Smooth muscle cell (in vitro differentiated cells): ENCODE measurements at regions not wholly inside any gene's neighbourhood (a gene's known extent, or its start where the extent isn't known, plus 50 kb on each side); places are given as distances from the start of the nearest gene placed in this dataset.

ENCODE experiments used
- DNase-seq: peaks from one replicate; lab custom pipeline; 2025; ENCODE audit not compliant: unreplicated experiment; lab: John Stamatoyannopoulos, UW
- H2AFZ ChIP-seq: fragments of 200-600 bp; sonication (generic); 2 replicates; pipeline ENCODE4 v1.6.0; 2016; ENCODE audit warnings: antibody characterized with exemption, low read depth, mild to moderate bottlenecking
- H3F3A ChIP-seq: fragments of 200-600 bp; sonication (generic); 2 replicates; pipeline ENCODE4 v1.6.0; 2017; ENCODE audit warnings: antibody characterized with exemption, low read depth
- H3K27ac ChIP-seq: fragments of 200-600 bp; sonication (generic); 2 replicates; pipeline ENCODE4 v1.5.1; 2016; ENCODE audit warnings: low read depth, mild to moderate bottlenecking
- H3K27me3 ChIP-seq: fragments of 200-600 bp; sonication (generic); 2 replicates; pipeline ENCODE4 v1.6.1; 2016; ENCODE audit warnings: low read depth, mild to moderate bottlenecking
- H3K36me3 ChIP-seq: fragments of 200-600 bp; sonication (generic); 2 replicates; pipeline ENCODE4 v1.5.1; 2016; ENCODE audit warnings: low read depth
- H3K4me1 ChIP-seq: fragments of 200-600 bp; sonication (generic); 2 replicates; pipeline ENCODE4 v1.5.1; 2016; ENCODE audit warnings: low read depth
- H3K4me2 ChIP-seq: fragments of 200-600 bp; sonication (generic); 2 replicates; pipeline ENCODE4 v1.6.0; 2016; ENCODE audit warnings: mild to moderate bottlenecking
- H3K4me3 ChIP-seq: fragments of 200-600 bp; sonication (generic); 2 replicates; pipeline ENCODE4 v1.5.1; 2016; ENCODE audit warnings: mild to moderate bottlenecking
- H3K79me2 ChIP-seq: fragments of 200-600 bp; sonication (generic); 2 replicates; pipeline ENCODE4 v1.6.0; 2016; ENCODE audit warnings: low read depth, mild to moderate bottlenecking
- H3K9ac ChIP-seq: fragments of 200-600 bp; sonication (generic); 2 replicates; pipeline ENCODE4 v1.6.0; 2016; ENCODE audit warnings: low read depth
- H3K9me3 ChIP-seq: fragments of 200-600 bp; sonication (generic); replicated peaks from 2 replicates; pipeline ENCODE4 v1.5.1; 2016; ENCODE audit warnings: low read depth
- H4K20me1 ChIP-seq: fragments of 200-600 bp; sonication (generic); 2 replicates; pipeline ENCODE4 v1.6.0; 2016; ENCODE audit warnings: low read depth
- CTCF ChIP-seq: fragments of 200-600 bp; sonication (generic); IDR thresholded peaks from 2 replicates; pipeline ENCODE4 v1.5.1; 2017; ENCODE audit warnings: borderline replicate concordance, mild to moderate bottlenecking, antibody characterized with exemption; ENCODE audit not compliant: insufficient read depth, poor library complexity, severe bottlenecking
- WGBS: methylation state at CpG from one replicate; pipeline ENCODE4 v1.1.7; 2016; ENCODE audit warnings: low lambda C conversion rate; 5-methylcytosine and 5-hydroxymethylcytosine counted together

GRCh38 chr7:66508431-66508830, 120.2 kb upstream of the KCTD7 start:
- DNase-seq, result no peak
- no peaks in the 10 kb centered on the region for H4K20me1 ChIP-seq
- H3K27ac ChIP-seq, result no peak overlapping the region
- H3K4me3 ChIP-seq, result no peak overlapping the region
- H3K79me2 ChIP-seq, result no peaks in the 10 kb centered on the region
- no peaks in the 10 kb centered on the region for H3K36me3 ChIP-seq
- no peaks in the 10 kb centered on the region for H3K4me1 ChIP-seq
- no peaks in the 10 kb centered on the region for H3K9me3 ChIP-seq
- no peaks in the 10 kb centered on the region for H3K27me3 ChIP-seq
- TF ChIP-seq CTCF, result no peak
- no peak overlapping the region for H3K4me2 ChIP-seq
- H2AFZ ChIP-seq, result no peak overlapping the region
- H3K9ac ChIP-seq, result no peak overlapping the region
- H3F3A ChIP-seq, result no peaks in the 10 kb centered on the region

- Histone ChIP-seq H3K79me2 (no peaks in the 10 kb centered on the region), H3K4me1 (no peaks in the 10 kb centered on the region), H3K36me3 (no peaks in the 10 kb centered on the region), H4K20me1 (no peaks in the 10 kb centered on the region), H3K9ac (no peak overlapping the region), H3K27me3 (no peaks in the 10 kb centered on the region), H3F3A (no peaks in the 10 kb centered on the region), H3K4me2 (no peak overlapping the region), H2AFZ (no peak overlapping the region), H3K9me3 (no peaks in the 10 kb centered on the region), H3K4me3 (no peak overlapping the region), H3K27ac (no peak overlapping the region)
- TF ChIP-seq CTCF, result no peak
- WGBS, result 92% methylated on average over 9 of the region's 9 CpGs
- no peak for DNase-seq
Measured at GRCh38 chr7:66514050-66514449, 114.6 kb upstream of the KCTD7 start.

- Histone ChIP-seq H3K4me1 (no peaks in the 10 kb centered on the region), H3K4me3 (no peak overlapping the region), H3K4me2 (peak overlapping the region; percentile 77), H4K20me1 (no peaks in the 10 kb centered on the region), H3F3A (no peaks in the 10 kb centered on the region), H3K9ac (peak overlapping the region; percentile 17), H3K9me3 (no peaks in the 10 kb centered on the region), H3K36me3 (no peaks in the 10 kb centered on the region), H2AFZ (no peak overlapping the region), H3K27me3 (no peaks in the 10 kb centered on the region), H3K27ac (peak overlapping the region; percentile 76), H3K79me2 (no peaks in the 10 kb centered on the region)
- DNase-seq, result no peak
- no peak for TF ChIP-seq CTCF
- WGBS, result 60% methylated on average over 7 of the region's 7 CpGs
Measured at GRCh38 chr7:66517212-66517909, 111.3 kb upstream of the KCTD7 start.

GRCh38 chr7:66518151-66518691, 110.5 kb upstream of the KCTD7 start:
- Histone ChIP-seq H3K36me3 (no peaks in the 10 kb centered on the region), H2AFZ (no peak overlapping the region), H3K4me2 (peak overlapping the region; percentile 77), H3K4me1 (no peaks in the 10 kb centered on the region), H3K79me2 (no peaks in the 10 kb centered on the region), H3K27me3 (no peaks in the 10 kb centered on the region), H4K20me1 (no peaks in the 10 kb centered on the region), H3K9me3 (no peaks in the 10 kb centered on the region), H3K4me3 (no peak overlapping the region), H3F3A (no peaks in the 10 kb centered on the region), H3K9ac (peak overlapping the region; percentile 17), H3K27ac (peak overlapping the region; percentile 76)
- 82% methylated on average over 13 of the region's 14 CpGs for WGBS
- no peak for TF ChIP-seq CTCF
- no peak for DNase-seq
